K562 (cell line): ENCODE measurements at regions not wholly inside any gene's neighbourhood (a gene's known extent, or its start where the extent isn't known, plus 50 kb on each side); places are given as distances from the start of the nearest gene placed in this dataset.

ENCODE experiments used
- ATAC-seq: fragments of 200-7000 bp; cut with Tn5 transposase; 3 replicates; pipeline ENCODE4 v1.9.1; 2020; ENCODE audit warnings: moderate library complexity
- BruUV-seq: library from RNA; stranded (reverse); fragments of 400-500 nt; replicated peaks from 2 replicates; lab custom pipeline; 2021; lab: Mats Ljungman, UMichigan
- CTCF ChIA-PET: fragments of 300-600 bp; formaldehyde crosslinking; extraction: SDS; loops from one replicate; lab custom pipeline; 2021; ENCODE audit warnings: low intra/inter-chr PET ratio; lab: Yijun Ruan, JAX
- POLR2A ChIA-PET: fragments of 300-600, 350-650 bp; sonication (Branson Sonifier 250); formaldehyde crosslinking; extraction: SDS; loops from one replicate; lab custom pipeline; 2021; ENCODE audit warnings: antibody characterized with exemption, inconsistent platforms; lab: Yijun Ruan, JAX
- DNase-seq, 4 experiments: peaks; one replicate each; pipeline versions ENCODE4 v3.0.0 to v3.0.0-alpha.2; 2011 to 2018; ENCODE audit warnings: low spot score in 3 of 4, mixed read lengths in 3 of 4; ENCODE audit errors: extremely low read depth in 1 of 4
- FAIRE-seq: peaks from 2 replicates; lab custom pipeline; 2011; peaks lifted over from hg19 to GRCh38; lab: Jason Lieb, UNC
- H2AFZ ChIP-seq: 2 replicates; pipeline ENCODE4 v1.6.0; 2011; ENCODE audit warnings: low read depth, low read length, control low read depth, inconsistent platforms
- H3K27ac ChIP-seq: fragments of 200-600 bp; 3 replicates; pipeline ENCODE4 v1.8.0; 2011; ENCODE audit warnings: low read depth, mild to moderate bottlenecking, control low read depth, inconsistent platforms, low read length, moderate library complexity, mixed read lengths; ENCODE audit errors: extremely low read depth
- H3K27me3 ChIP-seq, 2 experiments: fragments of 300-600 bp in 1 of 2; 2 replicates in 1 of 2; 3 replicates in 1 of 2; pipeline versions ENCODE4 v1.6.0 to v1.8.0; 2011; ENCODE audit warnings: inconsistent platforms in 2 of 2, low read length in 2 of 2, mild to moderate bottlenecking in 1 of 2, mixed read lengths in 1 of 2, moderate library complexity in 1 of 2; ENCODE audit not compliant: control insufficient read depth in 2 of 2, insufficient read depth in 2 of 2
- H3K36me3 ChIP-seq: fragments of 300-600 bp; 3 replicates; pipeline ENCODE4 v1.8.0; 2011; ENCODE audit warnings: mild to moderate bottlenecking, low read length, inconsistent platforms; ENCODE audit not compliant: control insufficient read depth, insufficient read depth
- H3K4me1 ChIP-seq, 2 experiments: fragments of 200-600 bp in 1 of 2; replicated peaks in 1 of 2; 2 replicates in 1 of 2; 3 replicates in 1 of 2; pipeline versions ENCODE4 v1.5.1 to v1.8.0; 2011; ENCODE audit warnings: inconsistent platforms in 2 of 2, low read length in 2 of 2, mild to moderate bottlenecking in 1 of 2, mixed read lengths in 1 of 2, moderate library complexity in 1 of 2; ENCODE audit not compliant: control insufficient read depth in 2 of 2, insufficient read depth in 2 of 2
- H3K4me2 ChIP-seq: 2 replicates; pipeline ENCODE4 v1.6.1; 2011; ENCODE audit warnings: low read length, control low read depth, inconsistent platforms, mixed read lengths; ENCODE audit not compliant: insufficient read depth
- H3K4me3 ChIP-seq: fragments of 200-600 bp; sonication (generic), shearing (Covaris generic); 2 replicates; pipeline ENCODE4 v1.5.1; 2016; ENCODE audit warnings: control low read depth, inconsistent platforms
- H3K79me2 ChIP-seq: fragments of 200-600 bp; 3 replicates; pipeline ENCODE4 v1.8.0; 2011; ENCODE audit warnings: low read length, inconsistent platforms; ENCODE audit not compliant: control insufficient read depth, insufficient read depth
- H3K9ac ChIP-seq, 2 experiments: 2 replicates each; pipeline versions ENCODE4 v1.6.0 to v1.6.1; 2011; ENCODE audit warnings: low read depth in 2 of 2, low read length in 2 of 2, control low read depth in 1 of 2, inconsistent platforms in 1 of 2, mild to moderate bottlenecking in 1 of 2, mixed read lengths in 1 of 2; ENCODE audit not compliant: insufficient read depth in 1 of 2
- H3K9me1 ChIP-seq: one replicate; pipeline ENCODE4 v1.6.0; 2011; ENCODE audit warnings: inconsistent platforms, mild to moderate bottlenecking, low read length, moderate library complexity; ENCODE audit not compliant: control insufficient read depth, insufficient read depth
- H3K9me3 ChIP-seq: replicated peaks from 2 replicates; pipeline ENCODE4 v1.5.1; 2011; ENCODE audit warnings: low read depth, low read length, inconsistent platforms; ENCODE audit not compliant: control insufficient read depth, insufficient read depth
- H4K20me1 ChIP-seq: replicated peaks from 2 replicates; pipeline ENCODE4 v1.6.1; 2011; ENCODE audit warnings: low read length, inconsistent platforms, mixed read lengths; ENCODE audit not compliant: control insufficient read depth, insufficient read depth
- CBX3 ChIP-seq, 2 experiments: IDR thresholded peaks; 1 replicate in 1 of 2; 2 replicates in 1 of 2; pipeline ENCODE4 v1.6.1; 2012; ENCODE audit warnings: inconsistent platforms in 2 of 2, low read length in 2 of 2, borderline replicate concordance in 1 of 2, control low read depth in 1 of 2
- MECOM ChIP-seq: fragments of 250-450 bp; sonication (Bioruptor Pico); IDR thresholded peaks from 2 replicates; pipeline ENCODE4 v1.8.0; 2022; ENCODE audit warnings: inconsistent platforms
- ZFP1 ChIP-seq: fragments of 450-650 bp; formaldehyde crosslinking; IDR thresholded peaks from 2 replicates; pipeline ENCODE4 v1.4.0; 2020; ENCODE audit warnings: mild to moderate bottlenecking, mixed read lengths
- WGBS: fragments of 100-300 bp; shearing (Covaris generic); methylation state at CpG from one replicate; pipeline ENCODE4 v1.1.6; 2016; ENCODE audit warnings: low coverage, mixed read lengths; ENCODE audit not compliant: insufficient coverage; ENCODE audit errors: missing lambda C conversion rate; 5-methylcytosine and 5-hydroxymethylcytosine counted together
- in situ Hi-C: fragments of 300-500 bp; cut with MboI; formaldehyde crosslinking; loops from 4 replicates; pipeline ENCODE4 v1.15.0; 2018; ENCODE audit warnings: inconsistent platforms, mixed read lengths
- intact Hi-C: fragments of 100-400 bp; cut with micrococcal nuclease; formaldehyde crosslinking; loops from 2 replicates; pipeline ENCODE4 v1.14.2; 2022
- TF ChIP-seq, protein P1 (sequence below), 2 experiments: IDR thresholded peaks; 2 replicates each; pipeline ENCODE4 v1.6.1; 2011; ENCODE audit warnings: borderline replicate concordance in 1 of 2, control low read depth in 1 of 2, low read depth in 1 of 2, low read length in 1 of 2, mild to moderate bottlenecking in 1 of 2, mixed read lengths in 1 of 2, moderate library complexity in 1 of 2; ENCODE audit not compliant: insufficient read depth in 1 of 2, insufficient read length in 1 of 2, poor library complexity in 1 of 2, severe bottlenecking in 1 of 2; ENCODE audit errors: extremely low read depth in 1 of 2
- TF ChIP-seq, protein P2 (sequence below): sonication (generic); formaldehyde crosslinking; IDR thresholded peaks from 2 replicates; pipeline ENCODE4 v1.8.0; 2022; ENCODE audit warnings: mild to moderate bottlenecking, low read depth, missing genetic modification reagents

DNA sequence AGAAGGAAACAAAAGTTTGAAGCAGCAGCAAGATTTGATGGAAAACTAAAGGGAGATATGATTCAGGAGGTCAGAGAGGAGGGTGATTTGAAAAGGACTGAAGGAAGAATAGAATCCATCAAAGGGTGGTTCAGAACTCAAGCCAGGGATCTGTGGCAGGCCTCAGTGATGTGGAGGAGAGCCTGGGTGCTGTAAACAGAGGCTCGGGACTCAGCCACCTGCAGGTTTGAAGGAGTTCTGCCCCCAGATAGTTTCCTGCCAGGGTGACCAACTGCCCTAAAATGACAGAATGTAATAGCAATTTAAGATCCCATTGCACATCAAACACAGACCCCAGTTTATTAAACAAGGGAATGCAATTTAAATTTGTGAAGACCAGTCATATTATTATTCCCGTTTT is 204.0 kb upstream of the FAT1 start:
- no peaks in the 10 kb centered on the region for H3K4me1 ChIP-seq
- H3K4me2 ChIP-seq: no peak overlapping the region
- no peaks in the 10 kb centered on the region for H3K36me3 ChIP-seq
- no peak overlapping the region for H3K4me3 ChIP-seq
- no peaks in the 10 kb centered on the region for H3K79me2 ChIP-seq
- POLR2A ChIA-PET: no interaction called here
- WGBS: 8% methylated on average over 2 of the region's 2 CpGs
- no peaks in the 10 kb centered on the region for H4K20me1 ChIP-seq
- no peak overlapping the region for H3K27ac ChIP-seq
- no TSS peak for BruUV-seq
- CTCF ChIA-PET: no interaction called here
- intact Hi-C loops: loop anchor here (10.0 kb wide), 1 partner anchor 83 kb away; no protein-coding TSS in a partner anchor
- TF ChIP-seq ZFP1 (CRISPR knock-in tag) (no peak), MECOM (CRISPR knock-in tag) (no peak)
- no peak overlapping the region for H3K9ac ChIP-seq
- H3K27me3 ChIP-seq: peaks cover 0 to 3% of the 10 kb centered on the region in 2 experiments; a peak in 1 of 5 replicates
- no peak overlapping the region for H2AFZ ChIP-seq
- H3K9me3 ChIP-seq: no peaks in the 10 kb centered on the region; the same call in 1 of the 2 replicates
- ATAC-seq: no peak
- in situ Hi-C loops: no loop called here
- no peak for FAIRE-seq
- DNase-seq: no peak
- H3K9me1 ChIP-seq: no peaks in the 10 kb centered on the region

DNA sequence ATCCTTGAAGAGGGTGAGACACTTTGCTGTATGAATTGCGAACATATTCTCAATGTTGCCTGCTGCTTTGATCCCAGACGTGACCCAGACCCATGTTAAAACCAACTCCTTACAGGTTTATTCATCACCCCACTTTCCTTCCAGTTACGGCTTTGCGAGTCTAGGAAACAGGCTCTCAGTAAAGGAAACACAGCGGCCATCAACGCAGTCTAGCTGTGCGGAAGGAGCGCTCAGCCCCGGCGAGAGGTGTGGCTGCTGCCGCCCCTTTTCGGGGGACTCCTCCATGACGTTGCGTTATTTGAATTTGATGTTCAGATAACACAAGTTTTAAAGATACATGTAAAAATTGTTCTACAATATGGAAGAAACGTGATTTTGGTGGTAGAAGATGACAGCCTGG is 206.4 kb upstream of the FAT1 start:
- peaks cover 0 to 3% of the 10 kb centered on the region in 2 experiments; a peak in 2 of 5 replicates for H3K27me3 ChIP-seq
- no peak overlapping the region for H3K4me2 ChIP-seq
- H3K27ac ChIP-seq: no peak overlapping the region
- H4K20me1 ChIP-seq: no peaks in the 10 kb centered on the region
- ATAC-seq: no peak
- intact Hi-C loops (no loop called here), in situ Hi-C loops (no loop called here)
- CTCF ChIA-PET: no interaction called here
- H3K9ac ChIP-seq: no peak overlapping the region
- BruUV-seq: no TSS peak
- H3K4me3 ChIP-seq: no peak overlapping the region
- POLR2A ChIA-PET: interaction anchor here (0.7 kb wide), 1 partner anchor 16 kb away, joined by 3 read pairs; no protein-coding TSS in a partner anchor
- FAIRE-seq: no peak
- TF ChIP-seq, protein P1, sequence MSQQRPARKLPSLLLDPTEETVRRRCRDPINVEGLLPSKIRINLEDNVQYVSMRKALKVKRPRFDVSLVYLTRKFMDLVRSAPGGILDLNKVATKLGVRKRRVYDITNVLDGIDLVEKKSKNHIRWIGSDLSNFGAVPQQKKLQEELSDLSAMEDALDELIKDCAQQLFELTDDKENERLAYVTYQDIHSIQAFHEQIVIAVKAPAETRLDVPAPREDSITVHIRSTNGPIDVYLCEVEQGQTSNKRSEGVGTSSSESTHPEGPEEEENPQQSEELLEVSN (IDR thresholded peaks at IDR 0.05; ENCODE audit: borderline replicate concordance in 1 of 2, extremely low read depth in 1 of 2, insufficient read depth in 1 of 2, insufficient read length in 1 of 2, low read depth in 1 of 2, low read length in 1 of 2, poor library complexity in 1 of 2, severe bottlenecking in 1 of 2): no peak
- no peak for TF ChIP-seq CBX3 (IDR thresholded peaks at IDR 0.05; ENCODE audit: borderline replicate concordance in 1 of 2, low read length in 2 of 2)
- TF ChIP-seq, protein P2, sequence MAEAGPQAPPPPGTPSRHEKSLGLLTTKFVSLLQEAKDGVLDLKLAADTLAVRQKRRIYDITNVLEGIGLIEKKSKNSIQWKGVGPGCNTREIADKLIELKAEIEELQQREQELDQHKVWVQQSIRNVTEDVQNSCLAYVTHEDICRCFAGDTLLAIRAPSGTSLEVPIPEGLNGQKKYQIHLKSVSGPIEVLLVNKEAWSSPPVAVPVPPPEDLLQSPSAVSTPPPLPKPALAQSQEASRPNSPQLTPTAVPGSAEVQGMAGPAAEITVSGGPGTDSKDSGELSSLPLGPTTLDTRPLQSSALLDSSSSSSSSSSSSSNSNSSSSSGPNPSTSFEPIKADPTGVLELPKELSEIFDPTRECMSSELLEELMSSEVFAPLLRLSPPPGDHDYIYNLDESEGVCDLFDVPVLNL (CRISPR knock-in tag): no peak
- no peaks in the 10 kb centered on the region; a peak in 1 of 5 replicates for H3K4me1 ChIP-seq
- H3K79me2 ChIP-seq: no peaks in the 10 kb centered on the region
- no peak overlapping the region for H2AFZ ChIP-seq
- no peaks in the 10 kb centered on the region; the same call in 1 of the 2 replicates for H3K9me3 ChIP-seq
- no peak for DNase-seq
- H3K9me1 ChIP-seq: no peaks in the 10 kb centered on the region
- H3K36me3 ChIP-seq: no peaks in the 10 kb centered on the region
- 38% methylated on average over 13 of the region's 15 CpGs for WGBS
